Astrocyte of the cerebellum (primary cell): ENCODE measurements at regions not wholly inside any gene's neighbourhood (a gene's known extent, or its start where the extent isn't known, plus 50 kb on each side); places are given as distances from the start of the nearest gene placed in this dataset.

ENCODE experiments used
- DNase-seq: peaks from one replicate; pipeline ENCODE4 v3.0.0-alpha.2; 2011; ENCODE audit warnings: low read depth
- H3K4me3 ChIP-seq: 2 replicates; pipeline ENCODE4 v1.5.1; 2011; ENCODE audit warnings: mild to moderate bottlenecking, low read depth, low read length, moderate library complexity
- in situ Hi-C: cut with HindIII; loops from 2 replicates; pipeline ENCODE4 v1.10.0; 2017; ENCODE audit warnings: low sequenced_read_pairs
- TF ChIP-seq, protein P1 (sequence below): IDR thresholded peaks from 2 replicates; pipeline ENCODE4 v1.5.1; 2012; ENCODE audit warnings: low read length, low read depth, moderate library complexity, mild to moderate bottlenecking; ENCODE audit errors: missing control alignments

DNA sequence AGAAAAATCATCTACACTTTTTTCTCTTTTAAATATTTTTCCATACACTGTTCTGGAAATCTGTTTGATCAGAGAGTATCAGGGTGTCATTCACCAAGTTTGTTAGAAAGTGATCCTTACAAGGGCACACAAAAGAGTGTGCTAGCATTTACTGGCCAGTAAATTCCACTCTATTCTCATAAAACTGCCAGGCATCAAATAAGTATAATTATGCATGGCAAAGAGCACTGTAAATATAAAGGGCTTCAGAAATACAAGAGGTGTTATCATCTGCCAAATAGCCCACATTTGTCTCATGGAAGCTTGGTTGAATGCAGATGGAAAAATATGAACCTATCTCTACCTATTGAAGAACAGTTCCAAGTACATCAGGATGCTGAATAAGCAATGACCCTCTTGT is 847.3 kb upstream of the ACVR2A start:
- no peak for DNase-seq
- in situ Hi-C loops, result no loop called here
- TF ChIP-seq, protein P1, sequence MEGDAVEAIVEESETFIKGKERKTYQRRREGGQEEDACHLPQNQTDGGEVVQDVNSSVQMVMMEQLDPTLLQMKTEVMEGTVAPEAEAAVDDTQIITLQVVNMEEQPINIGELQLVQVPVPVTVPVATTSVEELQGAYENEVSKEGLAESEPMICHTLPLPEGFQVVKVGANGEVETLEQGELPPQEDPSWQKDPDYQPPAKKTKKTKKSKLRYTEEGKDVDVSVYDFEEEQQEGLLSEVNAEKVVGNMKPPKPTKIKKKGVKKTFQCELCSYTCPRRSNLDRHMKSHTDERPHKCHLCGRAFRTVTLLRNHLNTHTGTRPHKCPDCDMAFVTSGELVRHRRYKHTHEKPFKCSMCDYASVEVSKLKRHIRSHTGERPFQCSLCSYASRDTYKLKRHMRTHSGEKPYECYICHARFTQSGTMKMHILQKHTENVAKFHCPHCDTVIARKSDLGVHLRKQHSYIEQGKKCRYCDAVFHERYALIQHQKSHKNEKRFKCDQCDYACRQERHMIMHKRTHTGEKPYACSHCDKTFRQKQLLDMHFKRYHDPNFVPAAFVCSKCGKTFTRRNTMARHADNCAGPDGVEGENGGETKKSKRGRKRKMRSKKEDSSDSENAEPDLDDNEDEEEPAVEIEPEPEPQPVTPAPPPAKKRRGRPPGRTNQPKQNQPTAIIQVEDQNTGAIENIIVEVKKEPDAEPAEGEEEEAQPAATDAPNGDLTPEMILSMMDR, result no peak
- no peak overlapping the region for H3K4me3 ChIP-seq

DNA sequence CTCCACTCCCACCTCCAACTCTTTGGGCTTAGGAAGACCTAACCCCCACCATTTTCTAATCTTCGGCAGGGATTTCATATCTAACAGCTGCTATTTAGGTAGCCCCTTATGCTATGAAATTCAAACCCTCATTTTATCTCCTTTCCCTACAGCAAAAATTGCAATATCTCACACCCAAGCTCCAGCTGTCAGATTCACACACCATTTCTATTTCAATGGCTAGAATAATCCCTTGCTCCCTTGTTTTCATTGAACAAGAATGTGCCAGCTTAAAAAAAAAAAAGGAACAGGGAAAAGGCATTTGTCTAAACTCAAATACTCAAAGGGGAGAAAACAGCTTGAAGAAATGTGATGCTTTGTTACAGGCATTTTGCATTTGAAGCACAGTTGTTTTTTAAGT is 850.6 kb upstream of the ACVR2A start:
- no peak overlapping the region for H3K4me3 ChIP-seq
- in situ Hi-C loops, result no loop called here
- TF ChIP-seq, protein P1, result no peak
- no peak for DNase-seq

- in situ Hi-C loops, result no loop called here
- DNase-seq, result no peak
- TF ChIP-seq, protein P1, result no peak
- no peak overlapping the region for H3K4me3 ChIP-seq
Observed at GRCh38 chr2:146992466-146992865, 852.4 kb upstream of the ACVR2A start.

DNA sequence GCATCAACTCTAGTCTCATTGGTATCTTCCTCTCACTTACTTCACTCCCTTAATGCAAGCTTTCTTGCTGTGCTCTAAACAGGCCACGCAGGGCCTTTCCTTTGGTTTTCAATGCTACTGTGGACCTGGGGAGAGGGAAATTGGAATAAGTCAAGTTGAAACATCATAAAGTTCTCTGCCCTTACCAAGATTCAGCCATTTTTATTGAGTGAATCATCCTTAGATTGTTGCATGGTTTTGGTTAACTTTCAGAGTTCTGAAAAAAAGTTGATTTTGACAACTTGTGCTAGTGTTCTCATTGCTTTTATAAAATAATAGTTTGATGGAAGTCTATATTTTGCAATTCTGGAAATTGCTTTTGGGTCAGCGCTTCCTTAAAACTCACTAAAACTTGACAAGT is 852.8 kb upstream of the ACVR2A start:
- DNase-seq, result no peak
- H3K4me3 ChIP-seq, result no peak overlapping the region
- in situ Hi-C loops, result no loop called here
- TF ChIP-seq, protein P1, result no peak

DNA sequence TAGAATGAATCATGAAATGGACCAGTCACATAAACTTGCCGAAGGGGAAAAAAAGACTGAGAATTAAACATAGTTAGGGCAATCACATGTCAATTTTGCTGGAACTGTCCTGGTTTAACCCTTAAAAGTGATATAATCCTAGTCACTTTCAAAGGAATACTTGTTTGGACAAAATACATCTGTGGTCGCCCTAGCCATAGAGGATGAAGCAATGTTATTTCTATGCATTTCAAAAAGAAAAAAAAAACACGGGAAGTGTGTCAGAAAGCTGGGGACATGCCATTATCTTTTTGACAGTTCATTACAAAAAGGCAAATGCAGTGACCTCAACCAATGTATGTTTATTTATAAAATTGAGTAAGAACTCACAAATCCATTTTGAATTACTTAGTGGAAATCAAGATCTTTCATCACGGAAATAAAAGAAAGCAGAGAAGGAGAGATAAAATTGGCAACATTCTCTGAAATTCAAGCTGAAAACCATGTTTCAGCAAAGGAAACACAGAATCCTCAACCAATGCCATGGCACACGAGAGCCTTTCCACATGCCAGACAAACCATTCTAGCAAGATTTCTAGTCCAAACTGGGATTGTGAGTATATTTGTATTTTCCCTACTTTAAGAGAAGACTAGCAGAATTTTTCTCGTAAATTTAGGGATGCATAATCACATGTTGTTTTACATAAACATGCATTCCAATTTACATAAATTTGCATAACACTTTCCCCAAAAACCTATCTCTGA is 854.3 kb upstream of the ACVR2A start:
- in situ Hi-C loops, result no loop called here

DNA sequence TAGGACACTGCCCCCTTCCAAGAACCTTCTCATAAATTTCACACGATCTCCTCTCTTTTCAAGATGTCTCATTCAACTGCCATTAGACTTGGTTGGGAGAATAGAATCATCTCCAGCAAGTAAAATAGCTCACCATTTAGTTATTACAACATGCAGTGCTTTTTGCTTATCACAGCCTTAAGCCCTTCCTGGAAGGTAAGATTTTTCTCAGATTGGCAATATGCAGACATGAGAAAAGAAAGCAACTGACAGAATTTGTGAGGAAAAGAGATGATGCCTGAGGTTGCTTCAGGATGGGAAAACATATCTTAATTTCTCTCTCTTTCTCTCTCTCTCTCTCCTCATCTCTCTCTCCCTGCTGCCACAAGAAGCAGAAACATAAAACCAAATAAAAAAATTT is 855.1 kb upstream of the ACVR2A start:
- in situ Hi-C loops, result loop anchor here (10.0 kb wide), 1 partner anchor 45 kb away; no protein-coding TSS in a partner anchor

More for the DNA sequence above, 854.3 kb upstream of the ACVR2A start:
- TF ChIP-seq, protein P1, result no peak
- no peak overlapping the region for H3K4me3 ChIP-seq
- DNase-seq, result no peak

More for the DNA sequence above, 855.1 kb upstream of the ACVR2A start:
- H3K4me3 ChIP-seq, result no peak overlapping the region
- TF ChIP-seq, protein P1, result no peak
- no peak for DNase-seq
